Body of pancreas (tissue), 4 donors: ENCODE measurements at regions not wholly inside any gene's neighbourhood (a gene's known extent, or its start where the extent isn't known, plus 50 kb on each side); places are given as distances from the start of the nearest gene placed in this dataset.

ENCODE experiments used
- ATAC-seq: fragments of 150-250 bp; one replicate; pipeline ENCODE4 v1.9.1; 2016
- DNase-seq, 4 donors: peaks; one replicate each; pipeline ENCODE4 v3.0.0-alpha.2; 2019
- H3K27ac ChIP-seq, 4 donors: fragments of 200-600 bp; sonication (generic); 1 replicate in 3 of 4; 2 replicates in 1 of 4; pipeline versions ENCODE4 v1.5.1 to v1.6.1; 2016 to 2019; ENCODE audit warnings: mild to moderate bottlenecking in 1 of 4, mixed read lengths in 1 of 4, moderate library complexity in 1 of 4
- H3K27me3 ChIP-seq, 2 donors: fragments of 200-600 bp; sonication (generic); one replicate each; pipeline ENCODE4 v1.6.0; 2016; ENCODE audit warnings: mild to moderate bottlenecking in 1 of 2
- H3K36me3 ChIP-seq, 2 donors: fragments of 200-600 bp; sonication (generic); replicated peaks in 1 of 2; 2 replicates each; pipeline ENCODE4 v1.5.1; 2016; ENCODE audit warnings: low read depth in 2 of 2; ENCODE audit not compliant: insufficient read depth in 1 of 2
- H3K4me1 ChIP-seq: fragments of 200-600 bp; sonication (generic); one replicate; pipeline ENCODE4 v1.6.0; 2016
- H3K4me3 ChIP-seq, 2 donors: fragments of 200-600 bp; sonication (generic); 1 replicate in 1 of 2; 2 replicates in 1 of 2; pipeline ENCODE4 v1.5.1; 2016 to 2019
- H3K9me3 ChIP-seq, 3 donors: fragments of 200-600 bp; sonication (generic); 1 replicate in 2 of 3; 2 replicates in 1 of 3; pipeline ENCODE4 v1.5.1; 2016
- CTCF ChIP-seq, 7 experiments: fragments of 450-650 bp in 4 of 7; fragments of 200-600 bp in 3 of 7; sonication (generic) in 3 of 7; IDR thresholded peaks; one replicate each; pipeline ENCODE4 v1.5.1; 2016 to 2019; ENCODE audit warnings: antibody characterized with exemption in 7 of 7
- POLR2A ChIP-seq, 3 donors: fragments of 450-650 bp; IDR thresholded peaks; one replicate each; pipeline ENCODE4 v1.6.1; 2016; ENCODE audit warnings: antibody characterized with exemption in 3 of 3, mild to moderate bottlenecking in 2 of 3
- WGBS, 2 donors: methylation state at CpG; one replicate each; pipeline ENCODE4 v1.1.5; 2017; 5-methylcytosine and 5-hydroxymethylcytosine counted together
- intact Hi-C: fragments of 100-400 bp; cut with DNase I; formaldehyde crosslinking; loops from one replicate; pipeline ENCODE4 v1.15.1; 2023

GRCh38 chr4:62243895-62244294 is 1043.8 kb downstream of the ADGRL3 start:
- no peak for DNase-seq
- intact Hi-C loops: no loop called here
- Histone ChIP-seq H3K9me3 (no peaks in the 10 kb centered on the region), H3K27me3 (no peaks in the 10 kb centered on the region), H3K27ac (no peak overlapping the region), H3K4me3 (no peak overlapping the region), H3K36me3 (no peaks in the 10 kb centered on the region), H3K4me1 (no peaks in the 10 kb centered on the region)
- WGBS, 2 donors: 52 to 67% methylated on average over 1 of the region's 1 CpG
- ATAC-seq: no peak
- TF ChIP-seq CTCF (IDR thresholded peaks at IDR 0.05): no peak
- no peak for TF ChIP-seq POLR2A (IDR thresholded peaks at IDR 0.05)

DNA sequence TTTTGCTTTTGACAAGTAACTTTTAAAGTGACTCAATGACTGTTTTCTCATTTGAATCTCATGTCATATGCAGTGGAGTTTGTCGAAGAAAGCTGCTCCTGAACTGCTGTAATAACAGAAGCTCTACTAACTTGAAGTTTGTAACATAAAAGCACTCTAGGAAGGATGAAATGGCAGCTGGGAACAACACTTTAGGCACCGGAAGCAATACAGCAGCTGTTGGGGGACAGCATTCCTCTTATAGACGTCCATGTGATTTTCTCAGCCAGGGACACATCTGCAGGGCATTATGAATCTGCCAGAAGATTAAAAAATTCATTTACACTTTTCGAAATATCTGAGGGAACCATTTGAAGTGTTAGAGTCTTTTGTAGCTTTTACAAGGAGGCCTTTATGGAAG is 1035.8 kb downstream of the ADGRL3 start:
- DNase-seq: no peak
- intact Hi-C loops: no loop called here
- ATAC-seq: no peak
- Histone ChIP-seq H3K4me3 (no peak overlapping the region), H3K4me1 (no peaks in the 10 kb centered on the region), H3K27ac (no peak overlapping the region), H3K27me3 (no peaks in the 10 kb centered on the region), H3K36me3 (no peaks in the 10 kb centered on the region), H3K9me3 (no peaks in the 10 kb centered on the region)
- 33 to 48% methylated on average over 4 of the region's 4 CpGs for WGBS, 2 donors
- no peak for TF ChIP-seq POLR2A (IDR thresholded peaks at IDR 0.05)
- TF ChIP-seq CTCF (IDR thresholded peaks at IDR 0.05): no peak

GRCh38 chr4:62232814-62233213 is 1032.7 kb downstream of the ADGRL3 start:
- ATAC-seq (no peak), DNase-seq (no peak)
- 30 to 33% methylated on average over 3 of the region's 3 CpGs for WGBS, 2 donors
- TF ChIP-seq CTCF (IDR thresholded peaks at IDR 0.05): no peak
- TF ChIP-seq POLR2A (IDR thresholded peaks at IDR 0.05): no peak
- Histone ChIP-seq H3K9me3 (no peaks in the 10 kb centered on the region), H3K27ac (no peak overlapping the region), H3K4me3 (no peak overlapping the region), H3K27me3 (no peaks in the 10 kb centered on the region), H3K4me1 (no peaks in the 10 kb centered on the region), H3K36me3 (no peaks in the 10 kb centered on the region)
- intact Hi-C loops: no loop called here

- Histone ChIP-seq H3K27me3 (no peaks in the 10 kb centered on the region), H3K36me3 (no peaks in the 10 kb centered on the region), H3K9me3 (no peaks in the 10 kb centered on the region), H3K27ac (no peak overlapping the region), H3K4me3 (no peak overlapping the region), H3K4me1 (no peaks in the 10 kb centered on the region)
- ATAC-seq (no peak), DNase-seq (no peak)
- intact Hi-C loops: no loop called here
- TF ChIP-seq CTCF (IDR thresholded peaks at IDR 0.05): no peak
- TF ChIP-seq POLR2A (IDR thresholded peaks at IDR 0.05): no peak
- 55 to 58% methylated on average over 3 of the region's 3 CpGs for WGBS, 2 donors
Observed at GRCh38 chr4:62231994-62232393, 1031.9 kb downstream of the ADGRL3 start.

DNA sequence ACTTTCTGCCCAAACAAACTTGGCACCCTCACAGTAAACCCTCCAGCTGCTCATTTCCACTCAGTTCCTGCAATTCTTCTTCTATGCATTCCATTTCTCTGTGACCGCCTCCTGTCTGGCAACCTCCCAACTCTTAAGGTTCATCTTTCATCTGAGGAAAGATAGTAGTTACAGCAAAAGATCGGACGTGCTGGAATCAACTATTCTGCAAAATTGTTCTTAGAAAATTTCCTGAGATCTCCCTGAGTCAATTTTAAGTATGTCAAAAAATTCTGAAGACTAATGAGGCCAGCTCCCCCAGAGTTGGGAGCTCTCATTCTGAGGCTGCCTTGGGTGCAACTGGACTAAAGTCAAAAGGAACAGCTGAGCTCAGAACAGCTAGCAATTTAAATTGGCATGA is 1026.0 kb downstream of the ADGRL3 start:
- intact Hi-C loops: no loop called here
- Histone ChIP-seq H3K4me3 (no peak overlapping the region), H3K27me3 (no peaks in the 10 kb centered on the region), H3K36me3 (no peaks in the 10 kb centered on the region), H3K4me1 (no peaks in the 10 kb centered on the region), H3K27ac (no peak overlapping the region), H3K9me3 (no peaks in the 10 kb centered on the region)
- DNase-seq: no peak
- 44 to 45% methylated on average over 3 of the region's 3 CpGs for WGBS, 2 donors
- no peak for TF ChIP-seq POLR2A (IDR thresholded peaks at IDR 0.05)
- no peak for TF ChIP-seq CTCF (IDR thresholded peaks at IDR 0.05)
- ATAC-seq: no peak
